Epithelial cell of prostate (primary cell): ENCODE measurements at regions not wholly inside any gene's neighbourhood (a gene's known extent, or its start where the extent isn't known, plus 50 kb on each side); places are given as distances from the start of the nearest gene placed in this dataset.
"Not testable (repeated sequence)": the region's sequence is repeated elsewhere in the genome, so short reads cannot be mapped to it uniquely, and the experiment has no call there.

Experiments
- DNase-seq: peaks from one replicate; pipeline ENCODE4 v3.0.0-alpha.2; 2011; ENCODE audit warnings: low read depth, low spot score
- H3K27ac ChIP-seq: fragments of 450-650 bp; 2 replicates; pipeline ENCODE4 v1.5.1; 2017; ENCODE audit warnings: mild to moderate bottlenecking

DNA sequence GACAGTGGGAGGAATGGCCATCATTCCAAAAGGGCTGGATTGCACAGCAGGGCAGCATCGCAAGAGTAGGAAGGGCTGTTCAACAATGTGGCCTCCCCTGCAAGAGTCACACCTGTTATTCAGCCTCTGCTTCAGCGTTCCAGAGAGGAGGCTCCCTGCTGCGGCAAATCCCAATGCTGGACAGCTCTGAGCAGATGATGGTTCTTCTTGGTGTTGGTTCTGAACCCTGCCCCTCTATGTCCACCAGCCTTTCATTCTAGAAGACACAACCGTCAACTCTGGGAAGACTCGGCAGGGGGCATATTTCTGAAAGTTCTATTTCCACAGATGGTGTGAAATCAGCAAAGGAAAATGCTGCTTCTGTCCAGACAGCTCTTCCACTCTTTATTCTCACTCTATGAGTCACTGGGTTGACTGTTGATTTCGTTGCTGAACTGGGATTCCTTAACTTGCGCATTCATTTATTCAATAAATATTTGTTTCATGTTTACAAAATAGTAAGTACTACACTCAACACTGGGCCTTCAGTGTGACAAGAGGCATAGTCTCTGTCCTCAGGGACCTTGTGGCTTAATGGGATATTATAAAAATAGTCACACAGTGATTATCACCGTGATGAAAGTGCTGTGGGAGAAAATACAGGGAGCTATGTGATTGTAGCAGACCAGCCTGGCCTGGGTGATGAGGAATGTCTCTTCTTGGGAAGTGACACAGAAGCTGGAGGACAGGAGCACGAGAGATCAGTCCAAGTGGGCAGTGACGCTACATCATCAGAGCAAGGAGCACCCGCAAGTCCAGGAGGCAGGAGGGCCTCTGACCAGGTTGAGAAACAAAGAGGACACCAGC is 260.3 kb downstream of the SIPA1L2 start:
- no peak for DNase-seq
- H3K27ac ChIP-seq = no peak overlapping the region

DNA sequence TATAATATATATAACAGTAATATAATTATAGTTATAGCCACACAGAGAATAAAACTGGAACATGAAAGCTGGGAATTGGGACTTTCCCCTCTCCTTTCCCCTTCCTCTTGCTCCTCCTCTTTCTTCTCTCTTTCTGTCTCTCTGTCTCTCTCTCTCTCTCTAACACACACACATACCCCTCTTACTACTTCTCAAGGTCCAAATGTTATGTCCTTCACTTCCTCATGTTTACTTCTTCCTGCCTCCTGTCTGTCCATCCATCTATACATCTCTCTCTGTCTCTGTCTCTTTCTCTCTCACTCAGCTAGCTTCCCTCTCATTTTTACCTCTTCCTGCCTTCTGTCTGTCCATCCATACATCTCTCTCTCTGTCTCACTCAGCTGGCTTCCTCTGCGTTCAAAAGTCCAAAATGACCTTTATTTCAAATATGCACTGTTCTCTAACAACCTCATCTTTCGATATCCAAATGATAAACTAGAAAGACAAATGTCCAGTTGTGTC is 261.1 kb downstream of the SIPA1L2 start:
- DNase-seq = no peak
- H3K27ac ChIP-seq = no peak overlapping the region

DNA sequence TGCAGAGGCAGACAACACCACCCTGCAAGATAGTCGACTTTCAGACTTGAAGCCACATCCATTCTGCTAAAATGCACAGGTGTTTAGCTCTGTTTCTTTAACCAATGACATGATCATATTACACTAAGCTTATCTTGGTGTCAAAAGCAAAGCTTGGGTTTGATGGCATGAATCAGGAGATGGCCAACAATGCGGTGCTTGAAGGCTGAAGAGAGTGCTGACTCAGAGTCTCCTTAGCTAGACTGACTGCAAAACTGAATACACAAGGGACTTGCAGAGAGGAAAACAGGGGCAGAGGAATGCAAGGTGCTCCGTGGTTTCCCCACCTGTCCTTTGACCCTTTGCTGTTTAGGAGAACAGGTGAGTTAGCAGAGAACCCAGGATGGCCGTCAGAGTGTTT is 262.6 kb downstream of the SIPA1L2 start:
- no peak for DNase-seq
- H3K27ac ChIP-seq = no peak overlapping the region

DNA sequence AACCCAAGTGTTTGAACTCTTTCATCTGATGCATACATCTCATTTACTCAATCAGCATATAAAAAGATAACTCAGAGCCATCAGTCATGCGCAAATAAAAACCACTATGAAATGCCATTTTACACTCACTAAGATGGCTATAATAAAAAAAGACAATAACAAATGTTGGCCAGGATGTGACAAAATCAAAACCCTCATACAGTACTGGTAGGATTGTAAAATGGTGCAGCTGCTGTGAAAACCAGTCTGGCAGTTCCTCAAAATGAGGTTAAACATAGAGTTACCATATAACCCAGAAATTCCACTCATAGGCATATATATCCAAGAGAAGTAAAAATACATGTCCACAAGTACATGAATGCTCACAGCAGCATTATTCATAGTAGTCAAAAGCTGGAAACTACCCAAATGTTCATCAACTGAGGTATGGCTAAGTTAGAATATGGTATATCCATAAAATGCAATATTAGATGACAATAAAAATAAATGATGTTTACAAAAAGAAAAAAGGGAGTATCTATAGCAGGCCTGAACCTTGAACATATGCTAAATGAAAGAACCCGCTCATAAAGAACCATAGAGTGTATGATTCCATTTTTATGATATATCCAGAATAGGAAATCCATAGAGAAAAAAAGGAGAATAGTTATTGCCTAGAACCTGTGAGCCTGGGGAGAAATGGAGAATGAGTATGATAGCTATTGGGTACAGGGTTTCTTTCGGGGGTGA is 265.1 kb downstream of the SIPA1L2 start:
- no peak for DNase-seq
- H3K27ac ChIP-seq = no peak overlapping the region

DNA sequence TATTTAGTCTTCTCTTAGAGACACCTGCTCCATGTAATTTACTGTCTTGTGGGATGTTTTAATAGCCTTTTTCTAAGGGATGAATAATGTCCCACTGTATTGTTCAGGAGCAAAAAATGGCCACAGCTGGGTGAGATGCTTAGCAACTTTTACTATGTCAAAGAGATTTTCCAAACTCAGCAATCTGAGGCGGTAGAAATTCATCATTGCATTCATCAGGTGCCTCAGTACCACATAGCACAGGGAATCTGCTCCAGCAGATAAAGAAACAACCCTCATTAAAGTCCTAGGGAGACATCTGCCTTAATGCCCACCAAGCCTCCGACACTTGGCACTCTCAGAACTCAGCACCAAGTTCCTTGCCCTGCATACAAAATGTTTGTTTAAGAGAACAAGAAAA is 266.9 kb downstream of the SIPA1L2 start:
- DNase-seq = no peak
- H3K27ac ChIP-seq = no peak overlapping the region

DNA sequence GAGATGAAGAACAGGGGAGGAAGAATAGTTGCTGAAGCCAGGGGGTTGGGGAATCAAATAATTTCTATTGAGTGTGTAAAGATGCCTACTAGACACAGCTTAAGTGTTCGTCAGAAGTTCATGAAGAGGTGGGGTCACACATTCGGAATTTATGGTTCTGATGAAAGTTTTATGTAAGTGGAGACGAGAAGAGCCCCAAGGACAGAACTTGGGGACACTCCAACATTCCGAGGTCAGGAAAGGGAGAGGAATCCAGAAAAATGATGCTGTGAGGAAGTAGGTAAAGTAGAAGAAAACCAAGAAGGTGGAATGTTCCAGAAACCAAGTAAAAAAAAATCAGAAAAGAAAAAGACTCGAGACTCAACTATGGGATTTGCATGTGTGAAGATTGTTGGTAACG is 272.5 kb downstream of the SIPA1L2 start:
- no peak for DNase-seq
- no peak overlapping the region for H3K27ac ChIP-seq

DNA sequence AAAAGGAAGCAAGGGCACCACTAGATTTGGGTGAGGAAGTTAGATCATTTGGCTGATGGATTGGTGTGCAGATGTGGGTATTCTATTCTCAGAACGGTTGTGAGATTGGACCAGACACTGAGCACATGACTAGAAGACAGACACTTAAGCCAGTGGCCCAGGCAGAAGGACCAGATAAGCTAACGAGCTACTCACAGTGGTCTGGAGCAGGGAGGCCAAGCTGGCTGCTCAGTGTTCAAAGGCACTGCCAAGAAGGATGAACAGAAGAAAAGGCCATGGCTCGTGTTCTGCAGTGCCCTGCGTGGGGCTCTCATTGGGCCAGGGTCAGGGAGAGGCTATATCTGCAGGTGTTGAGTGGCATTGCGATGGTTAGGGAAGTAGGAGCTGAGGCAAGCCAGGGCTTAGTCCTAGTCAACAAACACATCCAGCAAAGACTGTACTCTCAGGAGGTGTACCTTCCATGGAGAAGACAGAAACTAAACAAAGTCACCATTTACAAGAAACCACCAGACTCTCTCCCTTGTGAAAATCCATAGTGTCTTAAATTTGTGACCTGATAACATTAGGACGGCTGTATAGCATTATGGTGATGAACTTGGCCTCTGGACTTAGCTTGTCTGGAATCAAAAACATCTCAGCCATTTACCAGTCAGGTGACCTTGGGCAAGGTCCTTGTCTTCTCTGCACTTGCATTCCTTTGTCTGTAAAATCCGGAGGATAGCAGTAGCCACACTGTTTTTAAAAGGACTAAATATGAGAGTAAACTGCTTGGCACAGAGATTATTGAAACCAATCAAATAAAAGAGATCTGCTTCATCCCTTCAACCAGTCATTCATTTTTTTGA is 274.5 kb downstream of the SIPA1L2 start:
- DNase-seq = no peak
- no peak overlapping the region for H3K27ac ChIP-seq

DNA sequence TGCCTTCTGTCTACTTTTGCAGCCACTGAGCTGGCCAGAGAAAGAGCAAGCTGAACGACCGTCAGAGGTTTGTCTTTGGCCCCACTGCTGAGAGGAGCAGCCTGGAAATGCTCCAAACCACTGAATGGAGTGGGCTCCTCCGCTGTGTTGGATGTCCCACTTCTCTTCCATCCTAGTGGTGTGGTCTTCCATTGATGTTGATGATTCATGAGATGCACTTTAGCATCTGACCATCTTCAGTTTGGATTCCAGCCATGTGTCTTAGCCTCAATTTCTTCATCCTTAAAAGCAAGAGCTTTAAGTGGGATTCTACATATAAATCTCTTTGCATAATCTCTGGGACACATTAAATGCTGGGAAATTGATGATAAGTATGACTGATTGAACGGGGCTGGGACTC is 276.9 kb downstream of the SIPA1L2 start:
- no peak for DNase-seq

DNA sequence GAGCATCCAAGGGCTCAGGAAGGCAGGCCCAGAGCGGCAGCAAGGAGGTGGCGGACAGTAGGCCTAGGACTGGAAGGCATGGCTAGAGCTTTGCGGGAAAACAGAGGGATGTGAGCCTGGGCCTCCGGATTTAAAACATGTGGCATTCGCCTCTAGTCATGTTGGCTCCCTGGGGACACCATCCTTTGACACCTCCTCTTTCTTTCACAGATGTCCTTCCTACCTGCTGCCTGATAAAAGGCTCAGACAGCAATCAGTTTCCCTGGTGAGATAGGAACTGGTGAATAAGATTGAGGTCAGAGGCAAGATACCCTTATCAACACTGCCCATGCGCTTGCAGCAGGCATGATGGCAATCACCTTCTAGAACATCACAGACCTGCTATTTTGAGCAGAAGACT is 277.6 kb downstream of the SIPA1L2 start:
- H3K27ac ChIP-seq = no peak overlapping the region
- DNase-seq = no peak

More for the DNA sequence above, 276.9 kb downstream of the SIPA1L2 start:
- no peak overlapping the region for H3K27ac ChIP-seq

DNA sequence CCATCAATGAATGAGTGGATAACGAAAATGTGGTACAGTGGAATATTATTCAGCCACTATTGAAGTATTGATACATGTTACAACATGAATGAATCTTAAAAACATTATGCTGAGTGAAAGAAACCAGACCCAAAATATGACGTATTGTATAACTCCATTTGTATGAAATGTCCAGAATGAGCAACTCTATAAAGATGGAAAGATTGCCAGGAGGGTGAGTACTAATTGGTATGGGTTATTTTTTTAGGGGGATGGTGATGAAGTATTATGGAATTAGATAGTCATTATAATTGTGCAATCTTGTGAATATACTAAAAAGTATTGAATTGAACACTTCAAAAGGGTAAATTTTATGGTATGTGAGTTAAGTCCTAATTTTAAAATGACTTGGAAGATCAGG is 278.6 kb downstream of the SIPA1L2 start:
- no peak for DNase-seq
- no peak overlapping the region for H3K27ac ChIP-seq

DNA sequence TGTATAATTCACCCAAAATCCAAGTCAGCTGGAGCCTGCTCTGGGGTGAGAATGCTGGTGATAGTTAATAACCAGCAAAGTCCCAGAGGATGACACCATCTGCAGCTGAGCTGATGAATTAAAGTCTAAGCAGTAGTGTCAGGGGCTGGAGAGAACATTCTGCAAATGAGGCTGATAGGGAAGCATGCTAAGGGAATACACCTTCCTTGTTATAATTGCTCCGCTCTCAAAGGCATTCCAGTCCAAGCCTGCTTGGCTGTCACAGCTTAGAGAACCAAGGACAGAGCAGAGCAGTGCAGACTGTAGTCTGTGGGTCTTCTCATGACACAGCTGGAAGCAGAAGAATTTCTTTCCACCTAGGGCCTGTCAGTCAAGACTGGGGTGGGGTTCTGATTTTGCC is 283.1 kb downstream of the SIPA1L2 start:
- no peak overlapping the region for H3K27ac ChIP-seq
- no peak for DNase-seq

DNA sequence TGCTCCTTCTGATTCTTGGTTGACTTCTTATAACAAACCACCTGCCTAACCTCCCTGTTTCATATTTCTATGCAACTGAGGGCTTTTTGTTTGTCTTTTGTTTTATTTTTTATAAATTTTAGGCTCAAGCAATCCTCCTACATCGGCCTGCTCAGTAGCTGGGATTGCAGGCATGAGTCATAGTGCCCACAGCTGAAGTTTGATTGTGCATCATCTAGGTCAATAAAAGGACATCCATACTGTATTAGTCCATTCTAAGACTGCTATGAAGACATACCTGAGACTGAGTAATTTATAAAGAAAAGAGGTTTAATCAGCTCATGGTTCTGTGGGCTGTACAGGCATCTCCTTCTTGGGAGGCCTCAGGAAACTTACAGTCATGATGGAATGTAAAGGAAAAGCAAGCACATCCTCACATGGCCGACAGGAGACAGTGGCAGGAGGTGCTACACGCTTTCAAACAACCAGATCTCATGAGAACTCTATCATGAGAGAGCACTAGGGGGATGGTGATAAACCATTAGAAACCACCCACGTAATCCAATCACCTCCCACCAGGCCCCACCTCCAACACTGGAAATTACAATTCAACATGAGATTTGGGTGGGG is 285.0 kb downstream of the SIPA1L2 start:
- H3K27ac ChIP-seq = no peak overlapping the region
- DNase-seq = peak; percentile 33

DNA sequence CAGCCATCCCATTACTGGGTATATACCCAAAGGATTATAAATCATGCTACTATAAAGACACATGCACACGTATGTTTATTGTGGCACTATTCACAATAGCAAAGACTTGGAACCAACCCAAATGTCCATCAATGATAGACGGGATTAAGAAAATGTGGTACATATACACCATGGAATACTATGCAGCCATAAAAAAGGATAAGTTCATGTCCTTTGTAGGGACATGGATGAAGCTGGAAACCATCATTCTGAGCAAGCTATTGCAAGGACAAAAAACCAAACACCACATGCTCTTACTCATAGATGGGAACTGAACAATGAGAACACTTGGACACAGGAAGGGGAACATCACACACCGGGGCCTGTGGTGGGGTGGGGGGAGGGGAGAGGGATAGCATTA is 285.7 kb downstream of the SIPA1L2 start:
- DNase-seq, H3K27ac ChIP-seq: not testable (repeated sequence)

DNA sequence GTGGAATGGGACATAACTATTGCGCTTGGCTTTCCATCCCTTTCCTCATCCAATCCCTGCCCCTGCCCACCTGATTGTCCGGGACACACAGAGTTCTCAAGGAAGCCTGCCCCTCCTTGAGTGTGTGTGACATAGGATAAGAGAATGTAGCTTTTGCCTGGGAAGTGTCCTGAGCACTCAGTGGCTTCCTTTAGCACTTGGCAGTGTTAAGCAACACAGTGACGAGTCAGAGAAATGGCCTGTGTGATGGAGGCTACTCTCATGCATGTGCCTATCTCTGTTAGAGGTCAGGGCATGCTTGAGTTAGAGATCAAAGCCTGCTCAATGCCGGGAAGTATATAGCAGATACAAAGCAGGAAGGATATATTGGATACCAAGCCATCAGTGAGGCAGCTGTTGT is 289.5 kb downstream of the SIPA1L2 start:
- no peak for DNase-seq
- no peak overlapping the region for H3K27ac ChIP-seq

DNA sequence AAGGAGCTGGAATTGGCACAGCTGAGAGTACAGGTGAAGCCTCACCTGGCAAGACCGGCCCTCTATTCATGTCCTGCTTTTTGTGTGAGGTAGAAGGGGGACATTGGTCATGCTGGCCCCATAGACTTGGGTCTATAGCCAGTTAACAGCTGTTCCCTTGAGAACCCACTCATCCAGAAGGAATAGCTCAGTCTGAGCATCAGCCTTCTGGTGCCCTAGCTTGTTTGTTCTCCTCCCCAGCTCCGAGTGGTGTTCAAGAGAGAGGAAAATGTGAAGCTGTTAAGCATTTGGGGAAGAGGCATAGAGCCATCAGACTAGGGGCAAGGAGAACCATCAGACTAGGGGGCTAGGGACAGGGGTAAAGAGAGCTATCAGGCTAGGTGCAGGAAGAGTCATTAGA is 290.9 kb downstream of the SIPA1L2 start:
- no peak for DNase-seq
- no peak overlapping the region for H3K27ac ChIP-seq

DNA sequence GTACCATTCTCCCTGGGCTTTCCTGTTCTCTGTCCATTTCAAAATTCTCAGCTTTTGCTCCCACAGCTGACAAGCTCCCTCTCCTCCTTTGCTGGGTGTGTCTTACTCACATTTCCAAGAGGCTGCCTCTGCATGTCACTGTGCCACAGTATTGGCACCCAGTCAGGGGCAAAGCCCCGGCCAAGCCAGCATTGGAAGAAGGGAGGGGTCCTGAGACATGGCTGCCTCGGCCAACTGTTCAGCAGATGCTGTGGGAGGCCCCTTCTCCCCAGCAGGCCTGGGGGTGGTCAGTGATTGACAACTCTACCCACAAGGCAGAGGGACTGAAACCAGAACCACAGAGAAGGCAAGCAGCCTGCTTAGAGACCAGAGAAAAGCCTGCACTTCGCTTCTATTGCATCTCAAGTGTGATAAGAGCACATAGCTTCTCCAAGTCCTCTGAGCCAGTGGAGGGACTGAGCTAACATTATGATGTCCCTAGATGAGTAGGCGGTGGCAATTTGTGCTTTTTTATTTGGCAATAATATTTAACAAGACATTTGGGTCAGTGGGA is 294.1 kb downstream of the SIPA1L2 start:
- DNase-seq = no peak
- H3K27ac ChIP-seq = no peak overlapping the region

DNA sequence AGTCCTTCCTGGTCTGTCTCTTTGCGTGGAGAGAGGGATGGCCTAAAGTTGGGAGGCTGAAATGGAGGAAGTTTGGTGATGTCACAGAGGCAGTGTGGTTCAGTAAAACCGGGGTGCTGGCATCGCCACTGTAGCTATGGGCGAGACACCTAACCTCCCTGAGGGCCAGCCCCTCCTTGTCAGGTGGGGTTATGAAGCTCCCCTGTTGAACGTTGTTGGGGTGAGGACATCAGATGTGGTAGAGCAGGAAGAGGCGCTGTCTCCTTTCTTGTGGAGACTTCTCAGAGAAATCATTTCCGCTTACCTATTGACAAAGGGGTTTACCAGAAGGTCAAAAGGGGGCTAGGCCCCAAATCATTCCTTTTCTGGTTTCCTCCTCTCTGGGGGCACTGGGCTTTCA is 294.7 kb downstream of the SIPA1L2 start:
- H3K27ac ChIP-seq = no peak overlapping the region
- no peak for DNase-seq

DNA sequence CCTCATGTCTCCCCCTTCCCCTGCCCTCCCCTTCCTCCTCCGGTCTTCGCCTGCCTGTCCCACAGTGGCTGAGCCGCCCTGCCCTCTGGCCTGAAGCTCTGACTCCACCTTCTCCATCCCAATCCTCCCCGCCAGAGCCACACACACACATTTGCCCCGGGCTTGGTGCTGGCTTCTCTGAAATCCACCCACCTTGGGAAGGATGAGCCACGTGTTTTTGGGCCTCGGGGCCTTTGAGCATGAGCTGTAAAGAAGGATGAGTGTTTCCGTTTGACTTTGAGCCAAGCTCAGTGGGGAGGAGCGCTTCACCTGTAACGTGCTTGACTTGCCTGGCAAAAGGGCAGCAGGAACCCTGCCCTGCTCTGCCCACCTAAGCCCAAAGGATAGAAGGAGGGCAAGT is 295.1 kb downstream of the SIPA1L2 start:
- DNase-seq = peak; percentile 72
- no peak overlapping the region for H3K27ac ChIP-seq

DNA sequence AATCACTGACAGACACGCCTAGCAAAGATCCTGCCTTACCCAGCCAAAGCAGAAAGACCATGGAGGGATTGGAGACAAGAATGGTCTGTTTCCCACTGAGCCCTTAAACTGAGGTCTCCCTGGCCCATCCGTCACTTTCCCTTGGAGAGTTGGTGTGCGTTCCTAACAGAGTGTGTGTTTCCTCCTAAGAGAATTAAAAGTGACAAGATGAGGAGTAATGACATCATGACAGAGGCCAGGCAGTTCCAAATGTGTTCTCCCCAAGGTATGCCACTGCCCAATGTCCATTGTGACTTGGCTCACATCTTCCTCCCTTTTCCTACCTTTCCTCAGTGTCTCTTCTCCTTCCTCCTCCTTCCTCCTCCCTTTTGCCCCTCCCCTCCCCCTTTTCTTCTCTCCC is 295.7 kb downstream of the SIPA1L2 start:
- H3K27ac ChIP-seq = no peak overlapping the region
- no peak for DNase-seq

DNA sequence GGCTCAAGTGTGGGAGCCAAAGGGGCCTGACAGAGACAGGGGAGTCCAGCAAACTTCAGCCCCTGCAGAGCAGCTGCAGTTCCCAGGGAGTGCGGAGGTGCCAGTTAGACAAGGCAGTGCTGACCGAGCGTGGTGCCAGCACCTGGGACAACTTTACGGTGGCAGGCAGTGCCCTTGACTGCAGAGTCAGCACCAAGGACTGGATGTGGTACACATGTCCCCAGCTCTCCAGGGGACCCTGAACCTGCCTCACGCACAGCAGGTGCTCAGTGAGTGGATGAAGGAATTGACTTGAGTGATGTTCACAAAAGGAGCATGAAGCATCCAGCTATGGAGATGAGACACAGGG is 296.5 kb downstream of the SIPA1L2 start:
- no peak for DNase-seq
- H3K27ac ChIP-seq = no peak overlapping the region
